HepG2 (cell line): ENCODE measurements at regions not wholly inside any gene's neighbourhood (a gene's known extent, or its start where the extent isn't known, plus 50 kb on each side); places are given as distances from the start of the nearest gene placed in this dataset.

Experiments
- ATAC-seq: fragments of 200-7000 bp; cut with Tn5 transposase; 3 replicates; pipeline ENCODE4 v1.9.1; 2020; ENCODE audit warnings: mild to moderate bottlenecking, moderate library complexity
- BruUV-seq: library from RNA; stranded (reverse); fragments of 400-500 nt; replicated peaks from 2 replicates; lab custom pipeline; 2021; lab: Mats Ljungman, UMichigan
- CTCF ChIA-PET: fragments of 300-600 bp; formaldehyde crosslinking; extraction: SDS; loops from one replicate; lab custom pipeline; 2021; ENCODE audit warnings: low total read pairs, inconsistent platforms, low intra/inter-chr PET ratio; lab: Yijun Ruan, JAX
- POLR2A ChIA-PET: fragments of 350-600 bp; sonication (Branson Sonifier 250); formaldehyde crosslinking; loops from one replicate; lab custom pipeline; 2020; ENCODE audit warnings: antibody characterized with exemption, inconsistent platforms; lab: Yijun Ruan, JAX
- DNase-seq: peaks from one replicate; pipeline ENCODE4 v3.0.0-alpha.2; 2015; ENCODE audit warnings: low spot score
- FAIRE-seq: peaks from 3 replicates; lab custom pipeline; 2011; peaks lifted over from hg19 to GRCh38; lab: Jason Lieb, UNC
- H2AFZ ChIP-seq: one replicate; pipeline ENCODE4 v1.6.1; 2011; ENCODE audit warnings: low read length, inconsistent platforms
- H3K27ac ChIP-seq: fragments of 300-600 bp; 3 replicates; pipeline ENCODE4 v1.8.0; 2011; ENCODE audit warnings: mixed run types, mild to moderate bottlenecking, mixed read lengths, low read length, inconsistent platforms; ENCODE audit not compliant: insufficient read depth; ENCODE audit errors: extremely low read length
- H3K27me3 ChIP-seq, 2 experiments: fragments of 200-600 bp in 1 of 2; 2 replicates in 1 of 2; 3 replicates in 1 of 2; pipeline versions ENCODE4 v1.6.0 to v1.8.0; 2011; ENCODE audit warnings: low read length in 2 of 2, mild to moderate bottlenecking in 2 of 2, moderate library complexity in 2 of 2, inconsistent platforms in 1 of 2; ENCODE audit not compliant: insufficient read depth in 2 of 2, control insufficient read depth in 1 of 2
- H3K36me3 ChIP-seq, 2 experiments: fragments of 200-600 bp in 1 of 2; replicated peaks in 1 of 2; 2 replicates in 1 of 2; 3 replicates in 1 of 2; pipeline versions ENCODE4 v1.5.1 to v1.8.0; 2011; ENCODE audit warnings: low read length in 2 of 2, inconsistent platforms in 1 of 2; ENCODE audit not compliant: insufficient read depth in 2 of 2, control insufficient read depth in 1 of 2
- H3K4me1 ChIP-seq: 2 replicates; pipeline ENCODE4 v1.5.1; 2012; ENCODE audit warnings: low read length, inconsistent platforms; ENCODE audit not compliant: insufficient read depth
- H3K4me2 ChIP-seq: 2 replicates; pipeline ENCODE4 v1.6.0; 2011; ENCODE audit warnings: low read depth, low read length, inconsistent platforms
- H3K4me3 ChIP-seq, 3 experiments: fragments of 200-600 bp in 1 of 3; sonication (generic), shearing (Covaris generic) in 1 of 3; replicated peaks in 1 of 3; 2 replicates each; pipeline ENCODE4 v1.5.1; 2011 to 2016; ENCODE audit warnings: low read length in 3 of 3, inconsistent platforms in 2 of 3, low read depth in 2 of 3, mild to moderate bottlenecking in 2 of 3, control low read depth in 1 of 3, mixed read lengths in 1 of 3; ENCODE audit not compliant: insufficient read depth in 1 of 3
- H3K79me2 ChIP-seq: one replicate; pipeline ENCODE4 v1.6.1; 2011; ENCODE audit warnings: low read length, inconsistent platforms; ENCODE audit not compliant: insufficient read depth
- H3K9ac ChIP-seq: 2 replicates; pipeline ENCODE4 v1.6.0; 2011; ENCODE audit warnings: mild to moderate bottlenecking, low read depth, low read length, inconsistent platforms; ENCODE audit not compliant: insufficient read depth
- H3K9me3 ChIP-seq: 2 replicates; pipeline ENCODE4 v1.5.1; 2012; ENCODE audit warnings: mild to moderate bottlenecking, low read length
- H4K20me1 ChIP-seq: 2 replicates; pipeline ENCODE4 v1.6.0; 2011; ENCODE audit warnings: inconsistent platforms, mild to moderate bottlenecking, low read length, moderate library complexity; ENCODE audit not compliant: insufficient read depth
- ATF7 ChIP-seq, 2 experiments: fragments of 450-650 bp in 1 of 2; sonication (generic) in 1 of 2; formaldehyde crosslinking in 1 of 2; IDR thresholded peaks; 2 replicates each; pipeline versions ENCODE4 v1.4.0 to v1.6.1; 2016 to 2020; ENCODE audit warnings: antibody characterized with exemption in 1 of 2, mild to moderate bottlenecking in 1 of 2, missing genetic modification reagents in 1 of 2
- FLYWCH1 ChIP-seq: sonication (generic); formaldehyde crosslinking; IDR thresholded peaks from 2 replicates; pipeline ENCODE4 v1.8.1; 2023; ENCODE audit warnings: mild to moderate bottlenecking, missing genetic modification reagents
- GPN1 ChIP-seq: sonication (generic); formaldehyde crosslinking; IDR thresholded peaks from 2 replicates; pipeline ENCODE4 v1.5.1; 2020; ENCODE audit warnings: missing genetic modification reagents, borderline replicate concordance
- RNF2 ChIP-seq: fragments of 450-650 bp; conservative IDR thresholded peaks from 2 replicates; pipeline ENCODE4 v1.6.1; 2016; ENCODE audit warnings: low read depth
- SRSF1 ChIP-seq: fragments of 200-400 bp; formaldehyde crosslinking; optimal IDR thresholded peaks from 2 replicates; pipeline ENCODE3; 2017; ENCODE audit warnings: mild to moderate bottlenecking, low read depth, low read length, moderate library complexity
- WGBS: methylation state at CpG from one replicate; pipeline ENCODE4 v1.1.6; 2017; ENCODE audit warnings: low lambda C conversion rate; 5-methylcytosine and 5-hydroxymethylcytosine counted together
- in situ Hi-C: cut with HindIII; loops from 2 replicates; pipeline ENCODE4 v1.10.0; 2017; ENCODE audit warnings: low pct_unique_long_range_greater_than_20kb; ENCODE audit not compliant: extremely low pct_ligation_motif_present
- intact Hi-C: fragments of 100-400 bp; cut with micrococcal nuclease; formaldehyde crosslinking; loops from one replicate; pipeline ENCODE4 v1.10.0; 2022; ENCODE audit not compliant: unreplicated experiment
- TF ChIP-seq, protein P1 (sequence below): sonication (generic); formaldehyde crosslinking; IDR thresholded peaks from 2 replicates; pipeline ENCODE4 v1.4.0; 2020; ENCODE audit warnings: missing genetic modification reagents, borderline replicate concordance
- TF ChIP-seq, protein P2 (sequence below): sonication (generic); formaldehyde crosslinking; IDR thresholded peaks from 2 replicates; pipeline ENCODE4 v1.4.0; 2020; ENCODE audit warnings: missing genetic modification reagents
- TF ChIP-seq, protein P3 (sequence below): IDR thresholded peaks from 2 replicates; pipeline ENCODE4 v1.6.1; 2016; ENCODE audit warnings: mild to moderate bottlenecking
- TF ChIP-seq, protein P4 (sequence below): sonication (generic); formaldehyde crosslinking; IDR thresholded peaks from 2 replicates; pipeline ENCODE4 v1.5.1; 2020; ENCODE audit warnings: missing genetic modification reagents, mild to moderate bottlenecking, borderline replicate concordance
- TF ChIP-seq, protein P5 (sequence below): sonication (generic); formaldehyde crosslinking; IDR thresholded peaks from 2 replicates; pipeline ENCODE4 v1.5.0; 2020; ENCODE audit warnings: mild to moderate bottlenecking, missing genetic modification reagents, moderate library complexity

DNA sequence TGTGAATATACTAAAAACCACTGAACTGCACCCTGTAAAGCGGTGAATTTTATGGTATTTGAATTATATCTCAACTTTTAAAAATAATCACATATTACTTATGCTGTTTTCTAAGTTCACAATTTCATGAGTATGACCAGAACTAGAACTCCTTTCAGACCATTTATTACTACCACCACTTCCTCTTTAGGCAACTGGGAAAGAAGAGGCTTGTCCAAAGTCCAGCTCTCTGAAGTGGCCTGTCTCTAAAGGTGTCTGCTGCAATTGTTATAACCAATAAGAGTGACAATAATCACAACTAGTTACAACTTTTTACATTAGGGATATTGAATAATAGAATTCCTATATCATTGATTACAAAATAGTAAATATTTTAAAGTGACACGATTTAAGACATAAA, 267.9 kb upstream of the PIK3C3 start:
- no peaks in the 10 kb centered on the region; a peak in 1 of 5 replicates for H3K27me3 ChIP-seq
- CTCF ChIA-PET = no interaction called here
- no peak overlapping the region for H2AFZ ChIP-seq
- under 1% methylated on average over 2 of the region's 2 CpGs for WGBS
- DNase-seq = no peak
- ATAC-seq = no peak
- H3K79me2 ChIP-seq = no peaks in the 10 kb centered on the region
- no peaks in the 10 kb centered on the region for H3K4me1 ChIP-seq
- intact Hi-C loops = no loop called here
- BruUV-seq = no TSS peak
- H3K36me3 ChIP-seq = no peaks in the 10 kb centered on the region
- H3K27ac ChIP-seq = no peak overlapping the region
- H4K20me1 ChIP-seq = no peaks in the 10 kb centered on the region
- POLR2A ChIA-PET = no interaction called here
- H3K4me2 ChIP-seq = no peak overlapping the region
- FAIRE-seq = no peak
- no peak overlapping the region for H3K4me3 ChIP-seq
- in situ Hi-C loops = no loop called here
- H3K9me3 ChIP-seq = no peaks in the 10 kb centered on the region
- no peak overlapping the region for H3K9ac ChIP-seq
- TF ChIP-seq, protein P1, sequence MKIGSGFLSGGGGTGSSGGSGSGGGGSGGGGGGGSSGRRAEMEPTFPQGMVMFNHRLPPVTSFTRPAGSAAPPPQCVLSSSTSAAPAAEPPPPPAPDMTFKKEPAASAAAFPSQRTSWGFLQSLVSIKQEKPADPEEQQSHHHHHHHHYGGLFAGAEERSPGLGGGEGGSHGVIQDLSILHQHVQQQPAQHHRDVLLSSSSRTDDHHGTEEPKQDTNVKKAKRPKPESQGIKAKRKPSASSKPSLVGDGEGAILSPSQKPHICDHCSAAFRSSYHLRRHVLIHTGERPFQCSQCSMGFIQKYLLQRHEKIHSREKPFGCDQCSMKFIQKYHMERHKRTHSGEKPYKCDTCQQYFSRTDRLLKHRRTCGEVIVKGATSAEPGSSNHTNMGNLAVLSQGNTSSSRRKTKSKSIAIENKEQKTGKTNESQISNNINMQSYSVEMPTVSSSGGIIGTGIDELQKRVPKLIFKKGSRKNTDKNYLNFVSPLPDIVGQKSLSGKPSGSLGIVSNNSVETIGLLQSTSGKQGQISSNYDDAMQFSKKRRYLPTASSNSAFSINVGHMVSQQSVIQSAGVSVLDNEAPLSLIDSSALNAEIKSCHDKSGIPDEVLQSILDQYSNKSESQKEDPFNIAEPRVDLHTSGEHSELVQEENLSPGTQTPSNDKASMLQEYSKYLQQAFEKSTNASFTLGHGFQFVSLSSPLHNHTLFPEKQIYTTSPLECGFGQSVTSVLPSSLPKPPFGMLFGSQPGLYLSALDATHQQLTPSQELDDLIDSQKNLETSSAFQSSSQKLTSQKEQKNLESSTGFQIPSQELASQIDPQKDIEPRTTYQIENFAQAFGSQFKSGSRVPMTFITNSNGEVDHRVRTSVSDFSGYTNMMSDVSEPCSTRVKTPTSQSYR (CRISPR knock-in tag) = no peak
- TF ChIP-seq GPN1 (CRISPR knock-in tag) = no peak
- TF ChIP-seq ATF7 (IDR thresholded peaks at IDR 0.05) = no peak
- no peak for TF ChIP-seq ATF7 (CRISPR knock-in tag; IDR thresholded peaks at IDR 0.05)
- TF ChIP-seq SRSF1 = no peak
- TF ChIP-seq, protein P2, sequence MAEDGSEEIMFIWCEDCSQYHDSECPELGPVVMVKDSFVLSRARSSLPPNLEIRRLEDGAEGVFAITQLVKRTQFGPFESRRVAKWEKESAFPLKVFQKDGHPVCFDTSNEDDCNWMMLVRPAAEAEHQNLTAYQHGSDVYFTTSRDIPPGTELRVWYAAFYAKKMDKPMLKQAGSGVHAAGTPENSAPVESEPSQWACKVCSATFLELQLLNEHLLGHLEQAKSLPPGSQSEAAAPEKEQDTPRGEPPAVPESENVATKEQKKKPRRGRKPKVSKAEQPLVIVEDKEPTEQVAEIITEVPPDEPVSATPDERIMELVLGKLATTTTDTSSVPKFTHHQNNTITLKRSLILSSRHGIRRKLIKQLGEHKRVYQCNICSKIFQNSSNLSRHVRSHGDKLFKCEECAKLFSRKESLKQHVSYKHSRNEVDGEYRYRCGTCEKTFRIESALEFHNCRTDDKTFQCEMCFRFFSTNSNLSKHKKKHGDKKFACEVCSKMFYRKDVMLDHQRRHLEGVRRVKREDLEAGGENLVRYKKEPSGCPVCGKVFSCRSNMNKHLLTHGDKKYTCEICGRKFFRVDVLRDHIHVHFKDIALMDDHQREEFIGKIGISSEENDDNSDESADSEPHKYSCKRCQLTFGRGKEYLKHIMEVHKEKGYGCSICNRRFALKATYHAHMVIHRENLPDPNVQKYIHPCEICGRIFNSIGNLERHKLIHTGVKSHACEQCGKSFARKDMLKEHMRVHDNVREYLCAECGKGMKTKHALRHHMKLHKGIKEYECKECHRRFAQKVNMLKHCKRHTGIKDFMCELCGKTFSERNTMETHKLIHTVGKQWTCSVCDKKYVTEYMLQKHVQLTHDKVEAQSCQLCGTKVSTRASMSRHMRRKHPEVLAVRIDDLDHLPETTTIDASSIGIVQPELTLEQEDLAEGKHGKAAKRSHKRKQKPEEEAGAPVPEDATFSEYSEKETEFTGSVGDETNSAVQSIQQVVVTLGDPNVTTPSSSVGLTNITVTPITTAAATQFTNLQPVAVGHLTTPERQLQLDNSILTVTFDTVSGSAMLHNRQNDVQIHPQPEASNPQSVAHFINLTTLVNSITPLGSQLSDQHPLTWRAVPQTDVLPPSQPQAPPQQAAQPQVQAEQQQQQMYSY (CRISPR knock-in tag) = no peak
- TF ChIP-seq, protein P3, sequence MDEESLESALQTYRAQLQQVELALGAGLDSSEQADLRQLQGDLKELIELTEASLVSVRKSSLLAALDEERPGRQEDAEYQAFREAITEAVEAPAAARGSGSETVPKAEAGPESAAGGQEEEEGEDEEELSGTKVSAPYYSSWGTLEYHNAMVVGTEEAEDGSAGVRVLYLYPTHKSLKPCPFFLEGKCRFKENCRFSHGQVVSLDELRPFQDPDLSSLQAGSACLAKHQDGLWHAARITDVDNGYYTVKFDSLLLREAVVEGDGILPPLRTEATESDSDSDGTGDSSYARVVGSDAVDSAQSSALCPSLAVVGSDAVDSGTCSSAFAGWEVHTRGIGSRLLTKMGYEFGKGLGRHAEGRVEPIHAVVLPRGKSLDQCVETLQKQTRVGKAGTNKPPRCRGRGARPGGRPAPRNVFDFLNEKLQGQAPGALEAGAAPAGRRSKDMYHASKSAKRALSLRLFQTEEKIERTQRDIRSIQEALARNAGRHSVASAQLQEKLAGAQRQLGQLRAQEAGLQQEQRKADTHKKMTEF = no peak
- no peak for TF ChIP-seq RNF2
- TF ChIP-seq, protein P4, sequence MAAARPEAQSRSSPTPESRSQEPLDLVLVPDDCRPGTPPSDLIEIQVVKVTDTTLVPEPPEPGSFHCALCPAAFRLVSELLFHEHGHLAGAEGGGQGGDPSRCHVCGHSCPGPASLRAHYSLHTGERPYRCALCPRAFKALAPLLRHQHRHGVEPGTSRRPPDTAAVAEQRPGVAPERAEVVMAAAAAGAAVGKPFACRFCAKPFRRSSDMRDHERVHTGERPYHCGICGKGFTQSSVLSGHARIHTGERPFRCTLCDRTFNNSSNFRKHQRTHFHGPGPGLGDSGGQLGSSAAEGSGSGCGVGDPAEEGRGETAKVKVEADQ = no peak
- TF ChIP-seq FLYWCH1 (CRISPR knock-in tag) = no peak
- TF ChIP-seq, protein P5, sequence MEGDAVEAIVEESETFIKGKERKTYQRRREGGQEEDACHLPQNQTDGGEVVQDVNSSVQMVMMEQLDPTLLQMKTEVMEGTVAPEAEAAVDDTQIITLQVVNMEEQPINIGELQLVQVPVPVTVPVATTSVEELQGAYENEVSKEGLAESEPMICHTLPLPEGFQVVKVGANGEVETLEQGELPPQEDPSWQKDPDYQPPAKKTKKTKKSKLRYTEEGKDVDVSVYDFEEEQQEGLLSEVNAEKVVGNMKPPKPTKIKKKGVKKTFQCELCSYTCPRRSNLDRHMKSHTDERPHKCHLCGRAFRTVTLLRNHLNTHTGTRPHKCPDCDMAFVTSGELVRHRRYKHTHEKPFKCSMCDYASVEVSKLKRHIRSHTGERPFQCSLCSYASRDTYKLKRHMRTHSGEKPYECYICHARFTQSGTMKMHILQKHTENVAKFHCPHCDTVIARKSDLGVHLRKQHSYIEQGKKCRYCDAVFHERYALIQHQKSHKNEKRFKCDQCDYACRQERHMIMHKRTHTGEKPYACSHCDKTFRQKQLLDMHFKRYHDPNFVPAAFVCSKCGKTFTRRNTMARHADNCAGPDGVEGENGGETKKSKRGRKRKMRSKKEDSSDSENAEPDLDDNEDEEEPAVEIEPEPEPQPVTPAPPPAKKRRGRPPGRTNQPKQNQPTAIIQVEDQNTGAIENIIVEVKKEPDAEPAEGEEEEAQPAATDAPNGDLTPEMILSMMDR (CRISPR knock-in tag) = no peak
